ENCODE measurements at regions not wholly inside any gene's neighbourhood (a gene's known extent, or its start where the extent isn't known, plus 50 kb on each side); places are given as distances from the start of the nearest gene placed in this dataset.

GRCh38 chr21:16323596-16323995, 593.8 kb downstream of the USP25 start:
- TF ChIP-seq CTCF (IDR thresholded peaks at IDR 0.05) (no peak), POLR2A (IDR thresholded peaks at IDR 0.05) (no peak)
